ENCODE measurements at regions not wholly inside any gene's neighbourhood (a gene's known extent, or its start where the extent isn't known, plus 50 kb on each side); places are given as distances from the start of the nearest gene placed in this dataset.

GRCh38 chr20:61037498-61037897, 214.6 kb upstream of the CDH4 start:
- no peak for DNase-seq

- DNase-seq: no peak
Measured at GRCh38 chr20:61041481-61041880, 210.6 kb upstream of the CDH4 start.

DNA sequence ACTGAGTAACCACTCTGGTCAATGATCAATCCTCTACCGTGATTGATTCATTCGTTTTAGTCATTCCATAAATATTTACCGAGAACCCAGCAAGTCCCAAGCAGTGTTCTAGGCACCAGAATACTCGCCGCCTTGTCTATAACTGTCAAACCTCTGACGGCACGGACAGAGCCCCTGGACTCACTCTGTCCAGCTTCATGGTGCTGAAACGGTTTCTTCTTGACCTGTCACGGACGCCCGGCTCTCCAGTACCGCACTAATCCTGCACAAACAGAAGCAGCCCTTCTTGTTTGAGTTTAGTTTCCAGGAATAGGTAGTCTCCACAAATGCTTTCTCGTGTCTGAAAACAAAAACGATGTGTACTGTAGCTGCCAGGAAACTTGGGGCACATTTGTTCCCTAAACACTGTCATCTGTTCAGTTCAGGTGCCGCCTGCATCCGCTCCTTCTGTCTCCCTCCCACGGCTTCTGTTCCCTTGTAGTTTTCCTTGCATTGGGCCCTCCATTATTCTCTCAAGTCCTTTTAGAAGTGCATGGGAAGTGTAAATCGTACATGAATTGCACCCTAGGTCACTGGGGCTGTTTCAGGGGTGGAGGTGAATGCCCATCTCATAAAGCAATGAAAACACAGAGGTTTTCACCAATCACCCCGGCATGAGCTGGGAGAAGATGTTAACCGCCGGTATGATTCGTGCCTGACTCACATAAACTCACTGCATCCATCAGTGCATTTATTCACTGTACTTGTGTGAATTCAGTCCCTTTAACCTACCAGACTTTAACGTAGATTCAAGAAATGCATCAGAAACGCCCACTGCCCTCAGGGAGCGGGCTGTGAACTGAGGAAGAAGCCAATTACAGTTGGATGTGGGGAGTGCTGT, 209.3 kb upstream of the CDH4 start:
- peak in 2 of 56 donors; percentile 13 to 24 for DNase-seq

DNA sequence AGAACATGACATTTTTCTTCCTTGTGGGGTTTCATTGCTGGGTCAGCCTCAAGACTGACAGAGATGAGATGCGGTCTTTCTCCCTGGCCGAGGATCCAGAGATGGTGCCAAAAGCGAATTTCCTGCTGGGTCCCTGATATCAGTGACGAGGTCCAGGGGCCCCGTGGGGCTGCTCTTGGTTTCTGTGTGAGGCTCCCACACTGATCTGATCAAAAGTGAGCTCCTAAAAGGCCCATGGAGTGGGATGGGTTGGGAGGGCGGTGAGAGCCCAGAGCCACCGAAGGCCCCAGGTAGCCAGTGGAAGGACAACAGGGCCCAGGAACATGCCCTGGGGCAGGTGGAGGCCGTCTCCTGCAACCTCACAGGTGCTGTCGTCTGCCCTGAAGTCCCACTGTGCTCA, 208.4 kb upstream of the CDH4 start:
- DNase-seq: no peak

GRCh38 chr20:61044499-61044898, 207.6 kb upstream of the CDH4 start:
- no peak for DNase-seq

DNA sequence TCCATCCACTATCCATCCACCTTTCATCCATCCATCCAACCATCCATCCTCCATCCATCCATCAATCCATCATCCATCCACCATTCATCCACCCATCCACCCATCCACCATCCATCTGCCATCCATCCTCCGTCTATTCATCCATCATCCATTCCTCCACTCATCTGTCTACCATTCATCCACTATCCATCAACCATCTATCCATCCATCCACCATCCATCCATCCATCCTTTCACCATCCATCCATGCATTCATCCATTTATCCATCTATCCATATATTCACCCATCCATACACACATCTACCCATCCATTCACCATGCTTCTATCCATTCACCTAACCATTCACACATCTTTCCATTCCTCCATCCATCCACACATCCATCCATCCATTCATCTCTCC, 207.0 kb upstream of the CDH4 start:
- DNase-seq: no peak

GRCh38 chr20:61045876-61046585, 206.0 kb upstream of the CDH4 start:
- DNase-seq: peak in 10 of 56 donors; percentile 8 to 43 (median 24)

- DNase-seq: no peak
Measured at GRCh38 chr20:61046721-61047351, 205.2 kb upstream of the CDH4 start.

GRCh38 chr20:61047515-61047914, 204.5 kb upstream of the CDH4 start:
- no peak for DNase-seq

DNA sequence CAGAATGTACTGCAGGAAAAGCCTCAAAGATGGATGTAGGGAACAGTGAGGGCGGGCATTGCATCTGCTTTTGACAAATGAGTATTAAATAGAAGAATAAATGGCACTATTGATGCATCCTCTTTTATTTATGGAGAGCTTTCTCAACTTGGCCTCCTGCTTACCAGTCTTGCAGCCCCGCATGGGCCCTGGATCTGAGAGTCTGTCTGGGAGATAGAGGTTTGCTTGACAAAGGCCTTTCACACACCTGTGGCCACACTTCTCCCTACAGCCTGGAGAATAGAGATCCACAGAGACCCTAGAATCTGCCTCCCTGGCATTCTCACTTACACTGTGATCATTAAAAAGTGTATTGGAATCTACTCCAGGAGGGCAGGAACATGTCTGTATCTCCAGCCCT, 203.8 kb upstream of the CDH4 start:
- DNase-seq: no peak

GRCh38 chr20:61049684-61050083, 202.4 kb upstream of the CDH4 start:
- DNase-seq: no peak

- DNase-seq: no peak
Measured at GRCh38 chr20:61050336-61050890, 201.6 kb upstream of the CDH4 start.

DNA sequence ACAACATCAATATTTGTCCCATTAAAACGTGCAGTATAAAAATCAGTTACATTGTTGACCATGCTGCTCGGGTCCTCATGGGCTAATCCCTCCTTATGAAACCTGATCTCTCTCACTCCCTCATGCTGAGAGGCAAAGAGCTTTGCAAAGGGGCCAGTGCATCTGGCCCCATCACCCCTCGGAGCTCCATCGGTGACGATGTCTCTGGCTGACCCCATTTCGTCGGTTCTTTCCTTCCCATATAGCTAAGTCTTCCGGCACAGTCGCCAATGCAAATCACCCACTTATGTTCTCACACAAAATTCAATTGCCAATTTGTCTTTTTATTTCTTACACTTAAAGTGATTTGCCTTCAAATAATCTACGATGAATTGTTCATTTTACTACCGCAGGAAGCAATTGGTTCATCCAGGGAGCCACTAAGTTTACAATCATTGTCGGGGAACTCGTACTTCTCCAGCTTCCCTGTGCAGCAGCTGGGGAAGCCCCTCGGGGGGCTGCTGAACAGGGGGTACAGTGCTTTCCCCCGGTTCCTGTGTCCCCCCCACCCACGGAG, 199.8 kb upstream of the CDH4 start:
- DNase-seq: no peak

DNA sequence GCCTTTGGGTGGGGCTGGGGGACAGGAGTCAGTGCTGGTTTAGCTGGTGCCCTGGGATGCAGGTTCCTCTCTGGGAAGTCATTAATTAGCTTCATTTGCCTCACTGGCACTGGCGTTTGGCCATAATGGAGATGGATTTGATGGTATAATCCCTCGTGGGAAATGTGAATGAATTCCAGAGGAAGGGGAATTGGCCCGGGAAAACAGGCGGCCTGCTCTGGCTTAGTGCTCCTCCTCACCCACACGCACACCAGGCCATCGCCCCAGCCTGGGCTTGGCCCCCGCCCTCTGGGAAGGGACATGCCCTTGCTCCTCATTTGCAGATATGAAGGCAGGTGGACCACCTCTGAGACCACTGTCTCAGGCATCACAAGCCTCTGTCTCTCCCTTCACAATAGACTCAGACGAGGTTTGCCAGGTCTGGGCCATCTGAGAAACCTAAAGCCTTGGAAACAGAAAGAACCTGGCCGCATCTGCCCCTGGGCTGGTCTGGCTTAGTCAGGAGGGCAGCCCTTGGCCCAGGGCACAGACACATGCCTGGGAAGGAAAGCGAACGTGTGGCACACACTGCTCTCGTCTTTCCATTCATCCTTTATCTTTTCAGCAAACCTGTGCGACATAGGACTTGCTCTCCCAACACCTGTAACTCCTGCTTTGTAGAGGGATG, 199.2 kb upstream of the CDH4 start:
- DNase-seq: no peak

DNA sequence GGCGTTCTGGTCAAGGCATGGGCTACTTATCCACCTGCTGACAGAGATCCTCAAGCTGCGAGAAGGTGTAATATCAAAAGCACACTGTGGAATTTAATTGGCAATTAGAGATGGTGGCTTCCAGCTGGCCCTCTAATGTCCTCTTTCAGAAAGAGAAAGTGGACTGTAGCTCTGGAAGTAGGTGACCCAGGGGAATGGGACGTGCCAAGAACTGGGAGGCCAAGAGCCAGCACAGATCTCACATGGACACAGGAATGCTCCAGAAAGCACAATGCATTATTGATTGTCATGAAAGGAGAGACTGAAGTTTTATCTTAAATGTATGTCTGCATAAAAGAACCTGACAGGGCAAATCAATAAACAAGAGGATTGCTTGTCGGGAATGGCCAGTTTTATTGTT, 198.6 kb upstream of the CDH4 start:
- DNase-seq: no peak

DNA sequence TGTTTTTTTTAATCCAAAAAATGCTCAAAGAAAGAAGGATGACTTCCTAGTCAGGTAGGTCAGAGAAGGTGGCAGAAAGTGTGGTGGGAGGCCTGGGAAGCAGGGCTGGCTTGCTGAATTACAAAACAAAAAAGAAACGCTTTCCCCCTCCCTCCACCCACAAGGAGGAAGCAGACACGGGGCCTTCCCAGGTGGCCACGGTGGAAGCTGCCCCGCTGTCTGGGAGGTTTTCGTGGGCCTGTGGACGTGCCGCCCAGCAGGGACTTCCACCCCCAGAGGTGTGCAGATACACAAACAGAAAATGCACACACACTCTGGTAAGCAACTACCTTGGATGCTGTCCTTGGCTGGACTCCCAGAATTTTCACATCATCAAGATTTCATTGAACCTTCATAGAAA, 198.2 kb upstream of the CDH4 start:
- DNase-seq: no peak

GRCh38 chr20:61054411-61054810, 197.7 kb upstream of the CDH4 start:
- DNase-seq: no peak

DNA sequence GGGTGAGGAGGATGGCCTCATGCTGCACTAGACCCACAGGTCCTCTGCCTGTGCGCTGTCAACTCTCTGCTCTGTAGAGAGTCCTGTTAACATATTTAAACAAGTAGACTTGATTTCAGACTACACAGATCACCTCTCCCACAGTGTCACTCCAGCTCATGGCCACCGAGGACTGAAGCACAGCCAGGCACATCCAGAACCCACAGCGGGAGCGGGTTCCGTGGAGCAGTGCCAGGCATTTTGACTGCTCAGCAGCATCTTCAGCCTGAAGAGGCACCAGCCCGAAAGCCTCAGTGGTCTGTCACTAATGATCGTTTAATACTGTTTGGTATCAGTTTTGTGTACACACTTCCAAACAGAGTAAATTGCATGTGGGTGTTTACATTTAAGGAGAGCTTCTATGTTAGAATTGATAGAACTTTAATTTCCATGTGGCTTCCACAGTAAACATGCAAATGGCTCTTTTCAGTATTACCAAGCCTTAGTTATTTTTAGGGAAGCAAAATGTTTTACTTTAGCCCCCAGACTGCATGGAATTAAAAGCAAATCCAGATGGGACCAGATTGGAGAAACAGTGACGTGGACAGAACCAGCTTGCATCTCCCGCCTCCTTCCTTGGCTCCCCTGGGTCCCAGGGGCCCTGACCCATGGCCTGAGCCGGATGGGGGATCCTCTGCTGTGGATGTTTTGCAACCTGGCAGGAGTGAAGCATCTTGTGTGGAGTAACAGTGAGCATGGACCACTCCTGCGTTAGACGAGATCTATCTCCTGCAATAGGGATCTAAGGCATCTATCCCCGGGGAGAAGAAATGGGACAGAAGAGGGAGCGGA, 196.7 kb upstream of the CDH4 start:
- no peak for DNase-seq

DNA sequence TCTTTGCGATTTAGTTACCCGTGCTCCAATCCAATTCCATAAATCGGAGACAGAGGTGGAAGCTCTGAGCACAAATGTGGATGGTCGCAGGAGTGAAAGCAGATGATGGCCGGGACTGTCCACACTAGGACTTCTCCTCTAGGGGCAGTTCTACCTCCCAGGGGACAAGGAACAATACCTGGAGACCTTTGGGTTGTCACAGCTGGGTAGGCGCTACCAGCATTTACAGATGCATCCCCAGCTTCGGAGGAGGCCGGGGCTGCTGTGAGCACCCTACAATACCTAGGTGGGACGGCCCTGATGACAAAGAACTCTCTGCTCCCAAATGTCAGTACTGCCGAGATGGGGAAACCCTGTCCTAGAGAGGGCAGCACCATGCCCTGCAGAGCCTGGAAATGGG, 195.9 kb upstream of the CDH4 start:
- DNase-seq: no peak

Measured in nucleus accumbens (tissue), 56 donors.